ENCODE measurements at regions not wholly inside any gene's neighbourhood (a gene's known extent, or its start where the extent isn't known, plus 50 kb on each side); places are given as distances from the start of the nearest gene placed in this dataset.

DNA sequence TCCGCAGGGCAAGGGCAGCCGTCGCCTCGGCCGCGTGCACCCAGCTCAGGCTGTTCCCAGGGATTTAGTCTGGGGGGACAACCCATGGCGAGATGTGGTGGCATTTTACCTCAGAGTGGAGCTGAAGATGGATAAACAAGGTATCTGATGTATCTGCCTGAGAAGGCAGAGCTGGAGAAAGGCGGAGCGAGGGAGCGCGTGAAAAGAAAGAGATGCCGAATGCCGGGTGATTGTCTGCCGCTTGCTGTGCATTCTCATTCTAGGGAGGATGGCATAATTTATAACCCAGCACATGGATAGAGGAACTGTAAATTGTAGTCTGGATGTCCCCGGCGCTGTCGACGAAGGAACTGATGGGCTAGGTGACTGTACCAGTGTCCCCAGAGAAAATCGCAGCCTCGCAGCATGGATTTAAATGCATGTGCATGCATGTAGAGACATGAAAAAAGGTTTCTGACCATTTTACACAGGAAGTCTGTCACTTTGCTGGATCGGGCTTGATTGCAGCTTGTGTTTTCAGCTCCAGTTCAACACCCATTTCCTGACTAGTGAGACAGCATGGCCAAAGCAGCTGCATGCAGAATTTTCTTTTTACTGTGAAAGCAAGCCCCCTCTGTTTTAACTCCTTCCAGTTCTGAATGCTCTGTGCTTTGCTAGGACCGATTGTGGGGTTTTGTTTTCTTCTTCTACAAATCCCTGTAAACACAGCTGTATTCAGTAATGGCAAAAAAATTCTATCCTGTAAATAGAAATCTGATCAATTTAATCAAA lies 149.7 kb downstream of the PRL start:
- Histone ChIP-seq H3K9ac (peak overlapping the region; percentile 35; the same call in 1 of the 2 replicates), H3K4me3 (peak overlapping the region; percentile 69), H3K4me1 (ENCODE audit: insufficient read depth) (peaks cover 23% of the 10 kb centered on the region), H2AFZ (peak overlapping the region; percentile 86), H3K79me2 (ENCODE audit: insufficient read depth) (no peaks in the 10 kb centered on the region), H3K9me2 (ENCODE audit: insufficient read depth) (no peaks in the 10 kb centered on the region), H3K27ac (no peak overlapping the region), H3K36me3 (ENCODE audit: low read depth) (no peaks in the 10 kb centered on the region), H4K20me1 (ENCODE audit: insufficient read depth) (no peaks in the 10 kb centered on the region), H3F3A (ENCODE audit: insufficient read depth) (peaks cover 21% of the 10 kb centered on the region; the same call in 1 of the 2 replicates), H3K9me3 (ENCODE audit: low read depth) (no peaks in the 10 kb centered on the region), H3K27me3 (replicated peaks; ENCODE audit: insufficient read depth) (0 out of 2 replicates have a peak, but pooled peaks cover 12% of the 10 kb centered on the region), H3K4me2 (ENCODE audit: unreplicated experiment) (peak overlapping the region; percentile 79)
- 2 to 4% methylated on average over 22 of the region's 22 CpGs for WGBS, 2 experiments (ENCODE audit: low coverage in 1 of 2, low lambda C conversion rate in 2 of 2, missing lambda C conversion rate in 2 of 2)
- in situ Hi-C loops (cut with MboI) = loop anchor here (25.0 kb wide), 1 partner anchor 1585 kb away; no protein-coding TSS in a partner anchor
- DNase-seq = peak; percentile 45
- TF ChIP-seq EZH2phosphoT487 (IDR thresholded peaks at IDR 0.05; ENCODE audit: insufficient read depth, low read depth) = no peak
- TF ChIP-seq EZH2 (IDR thresholded peaks at IDR 0.05; ENCODE audit: insufficient read depth, poor library complexity, severe bottlenecking) = no peak

DNA sequence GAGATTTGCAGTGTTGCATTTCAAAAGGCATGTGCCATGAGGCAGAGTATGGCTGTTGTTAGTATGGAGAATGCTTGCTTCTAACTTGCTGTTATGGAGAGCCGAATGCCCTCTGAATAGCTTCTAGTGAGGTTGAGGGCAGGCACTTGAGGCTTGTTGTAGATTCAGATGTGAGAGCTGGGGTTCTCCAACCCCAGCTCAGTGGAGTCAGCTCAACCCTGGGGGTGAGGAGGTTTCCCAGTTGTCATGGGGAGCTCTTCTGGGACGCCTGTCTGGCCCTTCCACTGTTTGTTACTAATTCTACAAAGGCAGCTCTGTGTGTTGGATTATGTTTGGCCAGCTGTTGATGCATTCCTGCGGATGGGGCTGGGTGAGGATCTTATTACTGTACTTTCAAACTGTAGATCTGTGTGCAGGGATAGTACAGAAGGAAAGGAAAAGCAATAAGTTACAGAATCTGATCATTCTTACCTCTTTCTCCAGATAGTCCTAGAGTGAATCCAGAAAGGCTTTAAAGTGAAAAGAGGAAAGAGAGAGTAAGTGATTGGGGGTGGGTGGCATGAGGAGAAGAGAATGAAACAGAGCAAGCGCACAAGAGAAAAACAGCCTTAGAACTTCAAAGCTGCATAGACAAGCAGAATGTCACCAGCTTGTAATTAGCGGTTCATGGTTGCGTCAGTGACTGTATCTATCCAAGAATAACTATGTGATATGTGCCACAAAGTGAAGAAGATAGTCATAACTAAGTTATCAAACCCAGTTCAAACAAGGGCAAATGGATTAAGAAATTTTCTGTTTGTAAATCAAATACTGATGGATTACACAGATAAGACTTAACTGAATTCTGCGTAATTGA lies 148.7 kb downstream of the PRL start:
- Histone ChIP-seq H3K4me3 (peak overlapping the region; percentile 69), H3K27me3 (replicated peaks; ENCODE audit: insufficient read depth) (0 out of 2 replicates have a peak, but pooled peaks cover 12% of the 10 kb centered on the region), H3K9ac (no peak overlapping the region), H3K9me2 (ENCODE audit: insufficient read depth) (no peaks in the 10 kb centered on the region), H3F3A (ENCODE audit: insufficient read depth) (peaks cover 21% of the 10 kb centered on the region; the same call in 1 of the 2 replicates), H2AFZ (peak overlapping the region; percentile 42; the same call in 1 of the 2 replicates), H3K27ac (no peak overlapping the region), H3K4me2 (ENCODE audit: unreplicated experiment) (peak overlapping the region; percentile 79), H3K9me3 (ENCODE audit: low read depth) (no peaks in the 10 kb centered on the region), H4K20me1 (ENCODE audit: insufficient read depth) (no peaks in the 10 kb centered on the region), H3K36me3 (ENCODE audit: low read depth) (no peaks in the 10 kb centered on the region), H3K4me1 (ENCODE audit: insufficient read depth) (peaks cover 23% of the 10 kb centered on the region), H3K79me2 (ENCODE audit: insufficient read depth) (no peaks in the 10 kb centered on the region)
- WGBS, 2 experiments (ENCODE audit: low coverage in 1 of 2, low lambda C conversion rate in 2 of 2, missing lambda C conversion rate in 2 of 2) = 3% methylated on average over 7 of the region's 7 CpGs
- TF ChIP-seq EZH2 (IDR thresholded peaks at IDR 0.05; ENCODE audit: insufficient read depth, poor library complexity, severe bottlenecking) (no peak), EZH2phosphoT487 (IDR thresholded peaks at IDR 0.05; ENCODE audit: insufficient read depth, low read depth) (peak; percentile 63; the same call in 1 of the 2 replicates)
- in situ Hi-C loops (cut with MboI) = loop anchor here (25.0 kb wide), 1 partner anchor 1586 kb away; no protein-coding TSS in a partner anchor
- peak; percentile 74 for DNase-seq

- in situ Hi-C loops (cut with MboI) = loop anchor here (25.0 kb wide), 1 partner anchor 1587 kb away; no protein-coding TSS in a partner anchor
- H4K20me1 ChIP-seq (ENCODE audit: insufficient read depth) = no peaks in the 10 kb centered on the region
- no peaks in the 10 kb centered on the region for H3K9me3 ChIP-seq (ENCODE audit: low read depth)
- no peak overlapping the region for H3K27ac ChIP-seq
- H2AFZ ChIP-seq = no peak overlapping the region
- 30 to 35% methylated on average over 3 of the region's 3 CpGs for WGBS, 2 experiments (ENCODE audit: low coverage in 1 of 2, low lambda C conversion rate in 2 of 2, missing lambda C conversion rate in 2 of 2)
- H3K36me3 ChIP-seq (ENCODE audit: low read depth) = no peaks in the 10 kb centered on the region
- no peak for DNase-seq
- no peak overlapping the region for H3K4me3 ChIP-seq
- H3K4me2 ChIP-seq (ENCODE audit: unreplicated experiment) = no peak overlapping the region
- no peaks in the 10 kb centered on the region for H3K9me2 ChIP-seq (ENCODE audit: insufficient read depth)
- no peak overlapping the region for H3K9ac ChIP-seq
- 0 out of 2 replicates have a peak, but pooled peaks cover 6% of the 10 kb centered on the region for H3K27me3 ChIP-seq (replicated peaks; ENCODE audit: insufficient read depth)
- H3K4me1 ChIP-seq (ENCODE audit: insufficient read depth) = peaks cover 23% of the 10 kb centered on the region
- H3K79me2 ChIP-seq (ENCODE audit: insufficient read depth) = no peaks in the 10 kb centered on the region
- H3F3A ChIP-seq (ENCODE audit: insufficient read depth) = peaks cover 21% of the 10 kb centered on the region; the same call in 1 of the 2 replicates
- TF ChIP-seq EZH2 (IDR thresholded peaks at IDR 0.05; ENCODE audit: insufficient read depth, poor library complexity, severe bottlenecking) (no peak), EZH2phosphoT487 (IDR thresholded peaks at IDR 0.05; ENCODE audit: insufficient read depth, low read depth) (no peak)
Measured at GRCh38 chr6:22149096-22149495, 147.7 kb downstream of the PRL start.
